ENCODE measurements at regions not wholly inside any gene's neighbourhood (a gene's known extent, or its start where the extent isn't known, plus 50 kb on each side); places are given as distances from the start of the nearest gene placed in this dataset.

DNA sequence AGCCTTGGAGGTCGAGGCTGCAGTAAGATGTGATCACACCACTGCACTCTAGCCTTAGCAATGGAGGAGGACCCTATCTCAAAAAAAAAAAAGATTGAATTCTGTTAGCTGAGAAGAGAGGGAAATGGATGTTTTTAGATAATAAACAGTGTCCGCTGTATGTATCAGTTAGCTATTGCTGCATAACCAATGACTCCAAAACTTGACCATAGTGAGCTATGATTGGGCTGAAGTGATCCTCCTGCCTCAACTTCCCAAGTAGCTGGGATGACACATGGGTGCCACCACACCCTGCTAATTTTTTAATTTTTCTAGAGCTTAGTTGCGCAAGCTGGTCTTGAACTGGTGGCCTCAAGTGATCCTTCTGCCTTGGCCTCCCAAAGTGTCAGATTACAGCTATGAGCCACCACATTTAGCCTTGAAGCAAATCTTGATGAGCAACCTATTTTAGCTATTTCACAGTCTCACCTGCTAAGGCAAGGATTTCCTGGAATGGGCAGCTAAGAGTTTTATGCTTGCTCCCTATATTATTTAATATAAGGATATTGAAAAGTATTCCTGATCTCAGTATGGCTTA, 68.3 kb upstream of the ATF7IP2 start:
- DNase-seq, result no peak

DNA sequence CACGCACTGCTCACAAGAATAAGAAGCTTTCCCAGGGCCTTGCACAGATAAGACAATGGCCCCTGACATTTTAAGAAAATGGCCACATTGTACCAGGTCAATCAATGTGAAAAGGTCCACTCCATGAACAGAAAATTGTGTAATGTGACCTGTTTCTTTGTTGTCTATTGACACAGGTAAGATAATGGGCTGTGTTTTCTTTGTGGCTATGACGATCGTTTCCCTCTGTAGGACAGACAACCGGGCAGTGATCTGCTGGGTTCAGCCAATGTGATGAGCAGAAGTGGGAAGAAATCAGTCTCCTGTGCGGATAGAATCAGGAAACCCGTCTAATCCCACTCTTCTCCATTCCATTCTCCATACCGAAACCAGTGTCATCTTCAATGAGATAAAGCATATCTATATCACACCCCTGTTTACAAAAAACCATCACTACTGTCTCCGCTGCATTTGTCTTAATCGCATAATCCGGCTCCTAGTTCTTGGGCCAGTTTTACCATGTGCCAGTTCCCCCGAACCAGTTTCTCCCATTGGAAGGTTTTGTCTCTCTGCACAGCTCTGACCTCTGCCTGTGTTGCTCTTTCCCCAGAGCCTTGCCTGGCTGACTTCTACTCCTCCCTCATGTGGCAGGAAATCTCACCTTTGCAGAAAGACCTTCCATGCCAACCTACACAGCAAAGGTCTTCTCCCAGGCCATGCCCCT, 66.9 kb upstream of the ATF7IP2 start:
- DNase-seq, result no peak

- DNase-seq, result no peak
Observed at GRCh38 chr16:10321407-10322387, 64.2 kb upstream of the ATF7IP2 start.

DNA sequence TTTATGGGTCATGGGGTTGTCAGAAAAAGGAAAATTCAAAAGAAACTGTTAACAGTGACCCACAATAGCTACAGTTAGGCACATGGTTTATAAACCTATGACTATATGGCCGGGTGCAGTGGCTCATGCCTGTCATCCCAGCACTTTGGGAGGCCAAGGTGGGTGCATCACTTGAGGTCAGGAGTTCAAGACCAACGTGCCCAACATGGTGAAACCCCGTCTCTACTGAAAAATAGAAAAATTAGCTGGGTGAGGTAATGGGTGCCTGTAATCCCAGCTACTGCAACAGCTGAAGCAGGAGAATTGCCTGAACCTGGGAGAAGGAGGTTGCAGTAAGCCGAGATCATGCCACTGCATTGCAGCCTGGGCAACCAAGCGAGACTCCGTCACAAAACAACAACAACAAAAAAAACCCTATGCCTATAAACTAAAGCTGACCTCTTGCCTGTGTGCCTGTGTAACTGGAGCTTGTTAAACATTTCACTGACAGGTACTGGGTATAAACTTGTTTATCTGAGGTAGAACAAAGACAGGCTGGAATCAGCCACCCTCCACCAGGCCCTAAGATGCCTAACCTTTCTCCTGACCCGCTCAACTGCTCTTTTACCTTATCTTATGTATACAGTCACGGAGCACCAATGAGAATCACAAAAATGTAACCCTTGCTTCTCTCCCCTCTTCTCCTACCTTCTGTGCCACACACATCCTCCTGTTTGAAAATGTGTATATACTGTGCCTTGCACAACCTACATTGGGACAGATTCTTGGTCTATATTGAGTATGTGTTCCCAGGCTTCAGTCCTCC, 62.9 kb upstream of the ATF7IP2 start:
- DNase-seq, result no peak

DNA sequence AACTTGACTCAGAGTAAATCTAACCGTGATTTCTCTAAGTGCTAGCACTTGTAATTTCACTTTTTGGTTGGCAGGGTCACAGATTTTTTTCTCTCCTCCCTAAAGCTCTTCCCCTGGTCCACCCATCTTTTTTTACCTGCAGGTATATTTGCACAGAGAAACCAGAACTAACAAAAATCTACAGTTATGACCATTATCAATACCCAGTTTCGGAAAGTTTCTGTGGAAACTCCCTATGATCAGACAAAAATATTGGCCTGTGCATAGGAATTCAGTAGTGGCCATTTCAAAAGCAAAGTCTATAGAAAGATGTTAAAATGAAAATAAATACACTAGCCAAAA, 62.4 kb upstream of the ATF7IP2 start:
- no peak for DNase-seq

GRCh38 chr16:10324210-10324609, 61.7 kb upstream of the ATF7IP2 start:
- DNase-seq, result no peak

GRCh38 chr16:10325783-10326543, 59.9 kb upstream of the ATF7IP2 start:
- no peak for DNase-seq

DNA sequence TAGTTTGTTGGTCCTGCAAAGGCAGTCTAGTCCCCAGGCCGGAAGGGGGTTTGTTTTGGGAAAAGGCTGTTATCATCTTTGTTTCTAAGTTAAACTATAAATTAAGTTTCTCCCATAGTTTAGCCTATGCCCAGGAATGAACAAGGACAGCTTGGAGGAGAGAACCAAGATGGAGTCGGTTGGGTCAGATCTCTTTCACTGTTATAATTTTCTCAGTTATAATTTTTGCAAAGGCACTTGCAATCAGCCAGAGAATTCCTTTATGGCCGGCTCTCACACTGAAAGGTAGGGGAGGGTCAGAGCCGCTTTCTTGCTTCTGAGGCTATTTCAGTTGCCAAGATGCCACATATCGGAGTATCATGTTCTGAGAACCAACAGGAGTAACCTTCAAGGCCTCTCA, 59.2 kb upstream of the ATF7IP2 start:
- DNase-seq, result no peak

- DNase-seq, result peak; percentile 11 to 22
Observed at GRCh38 chr16:10328291-10328690, 57.6 kb upstream of the ATF7IP2 start.

DNA sequence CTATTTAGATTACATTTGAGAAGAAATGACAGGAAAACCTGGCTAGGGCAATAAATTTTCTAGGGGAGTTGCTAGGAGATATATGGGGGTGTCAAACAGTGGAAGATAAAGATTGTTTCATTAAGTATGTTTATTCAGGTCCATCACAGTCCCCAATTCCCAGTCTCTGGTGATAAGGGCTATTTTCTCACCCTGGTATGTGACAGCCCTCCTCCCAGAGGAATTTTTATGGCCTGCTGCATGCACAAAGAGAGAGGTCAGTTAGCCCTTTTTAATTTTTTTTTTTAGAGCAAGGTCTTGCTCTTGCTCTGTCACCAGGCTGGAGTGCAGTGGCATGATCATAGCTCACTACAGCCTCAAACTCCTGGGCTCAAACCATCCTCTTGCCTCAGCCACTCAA, 53.6 kb upstream of the ATF7IP2 start:
- DNase-seq, result no peak

DNA sequence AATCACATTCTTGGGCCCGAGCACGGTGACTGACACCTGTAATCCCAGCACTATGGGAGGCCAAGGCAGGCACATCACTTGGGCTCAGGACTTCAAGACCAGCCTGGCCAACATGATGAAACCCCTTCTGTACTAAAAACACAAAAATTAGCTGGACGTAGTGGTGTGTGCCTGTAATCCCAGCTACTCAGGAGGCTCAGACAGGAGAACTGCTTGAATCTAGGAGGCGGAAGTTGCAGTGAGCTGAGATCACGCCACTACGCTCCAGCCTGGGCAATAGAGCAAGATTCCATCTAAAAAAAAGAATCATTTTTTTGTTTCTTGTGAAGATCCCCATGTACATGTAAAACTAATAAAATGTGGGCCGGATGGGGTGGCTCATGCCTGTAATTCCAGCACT, 53.1 kb upstream of the ATF7IP2 start:
- DNase-seq, result no peak

GRCh38 chr16:10333321-10334032, 52.4 kb upstream of the ATF7IP2 start:
- no peak for DNase-seq

- no peak for DNase-seq
Observed at GRCh38 chr16:10335681-10336080, 50.2 kb upstream of the ATF7IP2 start.
